ENCODE measurements at regions not wholly inside any gene's neighbourhood (a gene's known extent, or its start where the extent isn't known, plus 50 kb on each side); places are given as distances from the start of the nearest gene placed in this dataset.
A peak's percentile ranks its signal among the peaks of the same experiment; 100 is the strongest.

- peak in 1 of 2 experiments; percentile 38 for DNase-seq
Observed at GRCh38 chr14:100674897-100675619, 51.6 kb upstream of the DLK1 start.

- no peak for DNase-seq
Observed at GRCh38 chr14:100675699-100676684, 50.7 kb upstream of the DLK1 start.

Measured in NCI-H524 (cell line).